ENCODE measurements at regions not wholly inside any gene's neighbourhood (a gene's known extent, or its start where the extent isn't known, plus 50 kb on each side); places are given as distances from the start of the nearest gene placed in this dataset.

DNA sequence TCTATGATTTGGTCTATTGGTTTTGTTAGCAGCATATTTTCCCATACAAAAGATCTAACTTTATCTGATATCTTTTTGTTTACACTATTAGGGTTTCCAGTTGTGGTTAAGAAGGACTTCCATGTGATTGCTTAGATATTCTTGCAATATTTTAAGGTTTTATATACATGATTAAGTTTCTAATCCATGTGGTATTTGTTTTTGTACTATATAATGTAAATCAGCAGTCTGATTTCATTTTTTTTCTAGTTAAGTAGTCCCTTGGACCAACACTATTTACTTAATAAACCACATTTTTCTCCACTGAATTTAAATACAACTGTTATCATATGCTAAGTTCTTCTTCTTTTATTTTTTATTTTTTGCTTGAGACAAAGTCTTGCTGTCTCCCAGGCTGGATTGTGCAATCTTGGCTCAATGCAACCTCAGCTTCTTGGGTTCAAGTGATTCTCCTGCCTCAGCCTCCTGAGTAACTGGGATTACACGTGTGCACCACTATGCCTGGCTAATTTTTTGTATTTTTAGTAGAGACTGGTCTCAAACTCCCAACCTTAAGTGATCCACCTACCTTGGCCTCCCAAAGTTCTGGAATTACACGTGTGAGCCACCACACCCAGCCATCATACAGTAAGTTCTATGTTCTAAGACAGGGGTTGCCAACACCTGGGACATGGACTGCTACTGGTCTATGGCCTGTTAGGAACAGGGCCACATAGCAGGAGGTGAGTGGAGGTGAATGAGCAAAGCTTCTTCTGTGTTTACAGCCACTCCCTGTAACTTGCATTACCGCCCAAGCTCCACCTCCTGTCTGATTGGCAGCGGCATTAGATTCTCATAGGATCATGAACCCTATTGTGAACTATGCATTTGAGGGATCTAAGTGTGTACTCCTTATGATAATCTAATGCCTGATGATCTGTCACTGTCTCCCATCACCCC, 58.5 kb upstream of the RAB27B start:
- Mint-ChIP-seq H3K4me3 (no peak overlapping the region), H3K36me3 (no peaks in the 10 kb centered on the region), H3K27me3 (peaks cover 6% of the 10 kb centered on the region), H3K9me3 (no peaks in the 10 kb centered on the region), H3K27ac (no peak overlapping the region), H3K4me1 (no peaks in the 10 kb centered on the region)
- no peak for DNase-seq
- CTCF ChIA-PET, result no interaction called here

DNA sequence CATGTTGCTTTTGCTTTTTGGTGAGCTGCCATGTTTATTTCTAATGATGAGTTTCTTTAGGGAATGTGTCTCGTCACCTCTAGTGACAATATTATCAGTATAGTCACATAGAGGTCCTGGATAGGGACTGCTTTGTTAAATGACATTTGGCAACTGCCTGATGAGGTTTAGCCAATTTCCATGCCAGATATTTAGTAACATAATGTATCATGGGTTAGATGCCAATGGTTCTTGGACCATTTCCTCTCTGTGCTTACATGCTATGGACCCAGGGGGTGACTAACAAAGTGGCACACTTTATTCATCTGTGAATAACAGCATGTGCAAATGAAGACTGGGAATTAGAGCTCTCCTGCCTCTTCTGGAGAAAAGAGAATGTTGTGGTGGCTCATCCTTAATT, 56.2 kb upstream of the RAB27B start:
- Mint-ChIP-seq H3K36me3 (no peaks in the 10 kb centered on the region), H3K27ac (no peak overlapping the region), H3K27me3 (no peaks in the 10 kb centered on the region), H3K4me3 (no peak overlapping the region), H3K9me3 (no peaks in the 10 kb centered on the region), H3K4me1 (no peaks in the 10 kb centered on the region)
- CTCF ChIA-PET, result no interaction called here
- no peak for DNase-seq

DNA sequence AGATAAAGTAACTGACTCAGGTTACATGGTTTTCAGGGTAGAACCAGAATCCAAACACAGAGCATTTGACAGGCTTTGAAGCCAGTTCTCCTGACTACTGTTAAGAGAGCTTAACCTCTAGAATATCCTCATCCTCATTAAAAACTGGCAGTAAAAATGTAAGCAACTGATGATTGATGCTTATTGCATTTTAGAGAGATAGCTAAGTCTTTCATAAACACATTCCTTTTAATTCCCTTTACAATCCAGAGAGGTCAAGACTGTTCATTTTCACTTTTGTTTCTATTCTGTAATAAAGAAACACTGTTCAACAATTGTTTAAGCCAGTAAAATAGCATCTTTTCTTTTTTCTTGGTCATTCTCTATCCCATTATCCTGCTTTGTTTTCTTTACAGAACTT, 53.9 kb upstream of the RAB27B start:
- H3K4me1 Mint-ChIP-seq, result no peaks in the 10 kb centered on the region
- no peak overlapping the region for H3K4me3 Mint-ChIP-seq
- H3K27ac Mint-ChIP-seq, result no peak overlapping the region
- no peaks in the 10 kb centered on the region for H3K27me3 Mint-ChIP-seq
- no peaks in the 10 kb centered on the region for H3K36me3 Mint-ChIP-seq
- CTCF ChIA-PET, result interaction anchor here (0.6 kb wide), 2 partner anchors 149 to 385 kb away, joined by 3 read pairs; no protein-coding TSS in a partner anchor
- no peaks in the 10 kb centered on the region for H3K9me3 Mint-ChIP-seq
- DNase-seq, result no peak

DNA sequence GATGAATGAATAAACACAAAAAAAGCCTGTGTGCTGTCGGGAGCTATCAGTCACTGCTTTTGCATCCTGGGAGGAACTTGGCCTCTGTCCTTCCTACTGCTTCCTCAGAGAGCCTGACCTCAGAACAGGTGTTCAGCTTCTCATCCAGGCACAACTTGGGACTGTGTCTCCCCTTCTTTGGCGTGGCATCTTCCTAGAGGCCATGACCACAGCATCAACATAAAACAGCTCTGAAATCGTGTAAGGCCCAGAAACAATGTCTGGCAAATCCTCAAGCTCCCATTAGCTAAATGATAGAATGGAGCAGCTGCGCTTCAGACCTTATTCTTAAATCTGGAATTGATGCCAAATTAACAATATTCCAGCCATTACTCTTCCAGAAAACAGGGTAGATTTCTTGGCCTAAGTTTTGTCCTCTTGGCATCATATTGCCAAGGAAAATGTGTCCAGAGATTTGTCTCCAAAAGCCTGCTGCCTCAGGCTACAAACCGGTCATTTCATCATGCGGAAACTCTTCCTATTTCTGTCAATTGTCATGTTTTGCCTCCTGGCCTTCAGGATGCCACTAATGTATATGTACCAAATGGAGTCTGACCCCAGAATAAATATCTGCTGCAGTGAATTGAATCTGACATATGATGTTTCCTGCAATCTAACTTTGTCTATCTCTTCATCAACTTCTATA, 53.2 kb upstream of the RAB27B start:
- Mint-ChIP-seq H3K36me3 (no peaks in the 10 kb centered on the region), H3K4me3 (no peak overlapping the region), H3K27me3 (peaks cover 5% of the 10 kb centered on the region), H3K9me3 (no peaks in the 10 kb centered on the region), H3K27ac (no peak overlapping the region), H3K4me1 (no peaks in the 10 kb centered on the region)
- DNase-seq, result no peak
- CTCF ChIA-PET, result interaction anchor here (0.6 kb wide), 2 partner anchors 148 to 386 kb away, joined by 3 read pairs; no protein-coding TSS in a partner anchor

DNA sequence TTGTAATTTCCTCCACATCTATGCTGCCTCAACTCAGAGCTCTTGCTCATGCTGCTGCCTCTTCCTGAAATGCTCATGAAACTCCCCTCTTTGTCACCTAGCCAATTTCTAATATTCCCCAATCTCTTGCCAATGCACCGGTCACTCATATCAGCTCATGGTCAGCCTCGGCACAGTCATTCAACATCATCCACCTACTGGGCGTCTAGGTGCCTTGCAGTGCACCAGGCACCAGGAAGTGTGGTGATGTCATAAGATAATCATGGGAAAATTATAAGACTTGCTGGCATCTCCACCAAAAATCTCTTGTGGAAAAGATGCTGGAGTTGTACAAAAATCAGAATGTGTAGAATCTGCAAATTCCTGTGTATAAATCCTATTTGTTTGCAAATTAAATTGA, 52.6 kb upstream of the RAB27B start:
- CTCF ChIA-PET, result no interaction called here
- H3K9me3 Mint-ChIP-seq, result no peaks in the 10 kb centered on the region
- peaks cover 6% of the 10 kb centered on the region for H3K27me3 Mint-ChIP-seq
- no peaks in the 10 kb centered on the region for H3K4me1 Mint-ChIP-seq
- no peak overlapping the region for H3K27ac Mint-ChIP-seq
- DNase-seq, result no peak
- no peaks in the 10 kb centered on the region for H3K36me3 Mint-ChIP-seq
- H3K4me3 Mint-ChIP-seq, result no peak overlapping the region

DNA sequence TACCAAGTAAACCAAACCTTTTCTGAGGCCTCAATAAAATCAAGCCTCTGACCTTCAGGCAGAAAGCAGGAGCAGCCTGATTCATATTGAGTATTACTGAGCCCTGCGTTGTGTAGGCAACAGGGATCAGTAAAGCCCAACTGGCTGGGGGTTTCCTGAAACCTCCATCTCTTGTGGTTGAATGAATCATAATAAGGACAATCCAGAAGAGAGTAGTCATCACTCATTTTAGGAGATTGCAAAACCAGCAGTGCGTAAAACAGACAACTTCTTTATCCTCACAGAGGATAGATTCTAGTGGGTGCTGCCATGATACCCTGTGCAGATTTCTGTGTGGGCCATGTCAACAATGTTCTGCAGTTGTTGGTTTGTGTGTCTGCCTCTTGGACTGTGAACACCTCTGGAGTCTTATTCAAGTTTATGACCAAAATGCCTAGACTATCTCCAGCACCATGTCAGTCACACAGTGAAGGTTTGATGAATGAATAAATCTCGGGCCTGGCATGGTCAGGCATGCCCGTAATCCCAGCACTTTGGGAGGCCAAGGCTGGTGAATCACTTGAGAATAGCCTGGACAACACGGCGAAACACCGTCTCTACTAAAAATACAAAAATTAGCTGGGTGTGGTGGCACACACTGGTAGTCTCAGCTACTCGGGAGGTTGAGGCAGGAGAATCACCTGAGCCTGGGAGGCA, 51.8 kb upstream of the RAB27B start:
- H3K27ac Mint-ChIP-seq, result no peak overlapping the region
- H3K4me3 Mint-ChIP-seq, result no peak overlapping the region
- no peaks in the 10 kb centered on the region for H3K36me3 Mint-ChIP-seq
- peaks cover 6% of the 10 kb centered on the region for H3K27me3 Mint-ChIP-seq
- no peak for DNase-seq
- CTCF ChIA-PET, result no interaction called here
- no peaks in the 10 kb centered on the region for H3K9me3 Mint-ChIP-seq
- H3K4me1 Mint-ChIP-seq, result no peaks in the 10 kb centered on the region

DNA sequence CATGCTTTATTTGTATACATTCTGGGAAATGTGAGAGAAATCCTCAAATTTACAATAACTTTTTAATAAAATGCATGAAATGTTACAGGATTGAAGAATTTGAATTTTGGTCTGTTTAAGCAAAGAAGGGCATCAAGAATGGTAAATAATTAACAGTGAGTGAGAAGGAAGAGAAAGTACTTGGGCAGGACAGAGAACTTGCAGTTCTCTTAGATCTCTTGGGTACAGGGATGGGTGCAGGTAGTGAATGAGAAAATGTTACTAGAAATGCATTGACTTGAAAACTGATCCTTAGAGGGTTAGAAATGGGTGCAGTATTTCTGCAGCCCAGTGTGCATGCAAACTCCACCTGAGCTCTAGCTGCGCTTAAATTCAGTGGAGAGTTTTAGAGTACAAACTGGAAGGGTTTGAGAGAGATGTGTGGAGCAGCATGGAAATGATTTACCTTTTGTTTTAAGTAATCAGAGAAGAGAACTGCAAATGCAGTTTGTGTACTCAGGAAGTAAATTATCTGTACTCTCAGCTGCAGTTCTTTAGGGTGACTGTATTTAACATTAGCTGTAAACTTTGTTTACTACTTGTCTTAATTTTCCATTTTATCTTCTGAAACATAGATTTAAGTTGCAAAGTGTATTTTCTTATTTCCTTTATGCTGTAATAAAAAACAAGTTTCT, 51.0 kb upstream of the RAB27B start:
- Mint-ChIP-seq H3K9me3 (no peaks in the 10 kb centered on the region), H3K27me3 (peaks cover 6% of the 10 kb centered on the region), H3K36me3 (no peaks in the 10 kb centered on the region), H3K4me1 (no peaks in the 10 kb centered on the region), H3K27ac (no peak overlapping the region), H3K4me3 (no peak overlapping the region)
- no peak for DNase-seq
- CTCF ChIA-PET, result no interaction called here

DNA sequence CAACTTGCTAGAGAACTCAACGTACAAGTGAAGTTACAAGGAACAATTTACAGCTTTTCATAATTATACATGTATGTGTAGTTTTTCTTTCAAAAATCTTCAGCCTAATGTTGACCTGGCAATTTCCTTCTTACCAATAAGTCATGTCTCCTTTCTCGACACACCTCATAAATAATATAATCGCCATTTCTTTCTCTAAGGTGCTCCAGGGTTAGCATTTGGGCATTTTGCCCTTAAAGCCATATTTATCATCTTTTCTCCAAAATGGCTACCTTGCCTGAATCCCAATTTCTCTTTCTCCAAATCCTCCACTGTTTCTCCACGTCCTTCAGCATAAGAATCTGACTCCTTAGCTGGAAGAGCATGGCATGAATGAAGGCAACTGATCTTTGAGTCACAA, 50.3 kb upstream of the RAB27B start:
- Mint-ChIP-seq H3K27me3 (peaks cover 6% of the 10 kb centered on the region), H3K9me3 (no peaks in the 10 kb centered on the region), H3K36me3 (no peaks in the 10 kb centered on the region), H3K27ac (no peak overlapping the region), H3K4me3 (no peak overlapping the region), H3K4me1 (no peaks in the 10 kb centered on the region)
- CTCF ChIA-PET, result interaction anchor here (1.0 kb wide), 1 partner anchor 148 kb away, joined by 3 read pairs; no protein-coding TSS in a partner anchor
- no peak for DNase-seq

Data from activated naive CD4-positive, alpha-beta T cell treated with anti-CD3 and anti-CD28 coated beads, Interleukin-2, amount 10 ng/mL, durations not matched to agents 7 days and 5 days (primary cell).